NOMO-1 treated with dmso at 0.1 percent for 144 hours (cell line): ENCODE measurements at regions not wholly inside any gene's neighbourhood (a gene's known extent, or its start where the extent isn't known, plus 50 kb on each side); places are given as distances from the start of the nearest gene placed in this dataset.

Experiments used
- DNase-seq: peaks from one replicate; lab custom pipeline; 2025; ENCODE audit not compliant: unreplicated experiment; lab: John Stamatoyannopoulos, UW

DNA sequence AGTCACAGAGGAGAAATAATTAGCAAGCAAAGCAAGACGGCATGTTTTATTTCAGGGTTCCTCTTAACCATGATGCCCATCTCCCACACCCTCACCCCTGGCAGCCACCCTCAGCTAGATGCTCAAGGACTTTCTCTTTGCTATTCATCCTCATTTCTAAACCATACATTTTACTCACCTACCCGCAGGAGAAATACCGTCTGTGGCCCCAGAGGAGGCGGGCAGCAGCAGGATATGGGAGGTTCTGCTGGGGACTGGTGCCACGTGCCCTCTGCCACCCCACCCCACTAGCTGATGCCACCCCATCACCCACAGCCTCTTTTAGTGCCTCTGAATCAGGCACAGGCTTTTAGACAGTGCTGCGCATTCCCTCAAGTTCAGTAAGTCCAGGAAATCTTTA lies 168.7 kb upstream of the ITGB1 start:
- no peak for DNase-seq

DNA sequence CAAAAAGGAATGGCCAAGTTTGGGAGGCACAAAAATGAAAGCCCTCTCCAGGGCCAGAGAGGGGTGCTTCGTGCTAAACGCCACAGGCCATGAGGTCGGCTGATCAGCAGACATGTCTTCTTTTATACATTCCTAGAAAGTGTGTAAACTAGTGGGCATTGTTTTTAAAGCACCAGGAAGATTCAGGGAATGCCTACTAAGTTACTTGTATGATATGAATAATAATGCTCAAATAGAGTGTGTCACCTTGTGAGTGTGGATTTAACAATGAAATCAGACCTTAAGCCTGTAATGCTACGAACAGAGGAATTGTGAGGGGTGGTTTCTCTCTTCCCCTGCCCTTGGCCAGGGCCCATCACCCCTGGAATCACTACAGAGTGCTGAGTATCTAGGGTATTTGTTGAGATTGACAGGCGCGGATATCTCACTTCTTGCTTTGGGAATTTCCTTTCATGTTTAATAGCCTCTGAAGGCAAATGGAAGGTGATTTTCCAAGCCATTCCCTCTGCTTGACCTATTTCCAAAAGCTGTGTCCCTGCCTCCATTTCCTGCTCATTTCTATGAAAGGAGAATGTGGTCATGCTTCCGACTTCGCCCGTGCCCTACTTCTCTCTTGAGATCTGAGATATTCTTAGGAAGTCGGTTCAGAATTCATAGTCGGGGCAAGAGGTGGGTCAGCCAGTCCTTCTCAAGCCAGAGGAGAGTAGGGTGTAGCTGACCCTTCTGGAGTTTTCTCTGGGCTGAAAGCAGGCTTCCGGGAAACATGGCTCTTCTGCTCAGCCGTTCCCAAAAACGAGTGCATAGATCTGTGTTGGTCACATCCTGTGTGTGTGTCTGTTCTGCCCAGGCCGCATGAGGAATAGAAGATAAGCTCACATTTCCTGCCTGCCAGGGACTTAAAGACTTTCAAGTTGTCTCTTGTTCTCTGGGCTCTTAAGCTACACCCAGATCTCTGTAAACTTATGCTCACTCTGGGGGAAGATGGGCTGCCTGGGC lies 167.8 kb upstream of the ITGB1 start:
- DNase-seq = no peak

DNA sequence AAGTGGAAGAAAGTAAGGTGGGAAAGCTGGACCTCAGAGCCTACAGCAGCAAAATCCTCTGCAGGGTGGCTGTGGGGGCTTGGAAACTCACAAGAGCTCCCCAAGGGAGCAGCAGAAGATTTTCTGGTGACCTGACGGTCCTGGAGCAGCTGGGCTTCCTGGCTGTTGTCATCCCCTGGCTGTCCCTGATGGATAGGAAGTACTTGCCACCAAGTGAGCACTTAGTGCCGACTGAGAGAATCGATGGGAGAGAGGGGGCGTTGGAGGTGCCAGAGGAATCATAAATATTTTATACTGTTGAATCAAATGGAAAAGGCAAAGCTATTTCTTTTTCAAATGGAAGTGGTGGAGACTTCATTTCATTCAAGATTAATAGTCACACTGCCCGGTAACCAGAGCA lies 167.1 kb upstream of the ITGB1 start:
- DNase-seq = no peak

DNA sequence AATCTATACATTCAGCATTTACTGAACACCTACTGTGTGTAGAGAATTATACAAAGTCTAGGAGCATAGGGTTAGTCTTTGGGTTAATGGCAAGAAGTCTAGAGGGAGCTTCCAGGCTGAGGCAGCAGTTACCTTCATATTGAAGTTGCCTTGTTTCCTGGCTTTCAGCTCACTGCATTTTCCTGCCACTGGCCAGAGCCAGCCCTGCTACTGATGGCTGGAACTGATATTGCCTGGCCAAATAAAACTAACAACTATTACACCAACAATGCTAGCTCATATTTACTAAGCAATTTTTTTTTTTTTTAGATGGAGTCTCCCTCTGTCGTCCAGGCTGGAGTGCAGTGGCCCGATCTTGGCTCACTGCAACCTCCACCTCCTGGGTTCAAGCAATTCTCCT lies 165.7 kb upstream of the ITGB1 start:
- DNase-seq = no peak

DNA sequence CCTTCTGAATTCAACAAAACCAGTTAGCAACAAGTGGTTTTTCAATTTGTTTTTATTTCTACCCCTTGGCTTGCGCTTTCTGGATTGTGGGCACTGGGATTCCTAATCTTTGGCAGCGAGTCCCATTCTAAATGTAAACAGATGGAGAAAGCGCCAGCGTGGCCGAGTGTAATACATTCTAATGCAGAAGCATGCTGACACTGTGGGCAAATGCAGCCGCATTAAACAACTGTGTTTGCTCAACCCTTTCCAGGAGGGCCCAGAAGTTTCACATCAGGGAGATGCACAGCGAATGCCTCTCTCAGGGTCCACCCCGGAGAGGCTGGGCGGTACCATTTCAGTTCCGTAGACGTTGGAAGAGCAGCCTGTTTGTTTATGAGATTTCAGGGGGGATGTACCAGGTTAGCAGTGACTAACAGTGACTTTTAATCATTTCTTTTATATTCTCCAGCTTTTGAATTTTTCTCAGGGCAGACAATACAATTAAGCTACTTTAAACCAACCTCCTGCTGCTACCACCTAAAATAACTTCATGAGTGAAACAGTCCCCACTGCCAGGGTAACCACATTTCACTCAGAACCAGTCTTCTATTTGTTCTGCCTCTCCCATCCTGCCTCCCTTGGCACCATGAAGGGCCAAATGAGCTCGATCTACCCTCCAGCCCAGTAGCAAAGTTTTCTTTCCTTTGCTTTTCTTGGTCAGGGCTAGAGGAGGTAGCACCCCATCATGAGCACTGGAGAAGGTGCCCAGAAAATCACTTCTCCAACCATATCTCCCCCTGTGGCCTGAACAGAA lies 164.2 kb upstream of the ITGB1 start:
- no peak for DNase-seq

DNA sequence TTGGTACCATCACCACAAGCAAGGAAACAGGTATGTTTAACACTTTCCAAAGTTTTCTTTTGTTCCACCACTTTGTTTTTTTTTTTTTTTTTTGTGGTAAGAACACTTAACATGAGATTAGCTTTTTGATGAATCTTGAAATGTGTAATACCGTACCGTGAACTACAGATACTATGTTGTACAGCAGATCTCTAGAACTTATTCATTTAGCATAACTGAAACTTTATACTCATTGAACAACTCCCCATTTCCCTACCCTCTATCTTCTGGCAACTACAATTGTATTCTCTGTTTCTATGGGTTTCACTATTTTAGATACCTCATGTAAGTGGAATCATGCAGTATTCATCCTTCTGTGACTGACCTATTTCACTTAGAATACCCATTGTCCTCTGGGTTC lies 162.7 kb upstream of the ITGB1 start:
- no peak for DNase-seq

DNA sequence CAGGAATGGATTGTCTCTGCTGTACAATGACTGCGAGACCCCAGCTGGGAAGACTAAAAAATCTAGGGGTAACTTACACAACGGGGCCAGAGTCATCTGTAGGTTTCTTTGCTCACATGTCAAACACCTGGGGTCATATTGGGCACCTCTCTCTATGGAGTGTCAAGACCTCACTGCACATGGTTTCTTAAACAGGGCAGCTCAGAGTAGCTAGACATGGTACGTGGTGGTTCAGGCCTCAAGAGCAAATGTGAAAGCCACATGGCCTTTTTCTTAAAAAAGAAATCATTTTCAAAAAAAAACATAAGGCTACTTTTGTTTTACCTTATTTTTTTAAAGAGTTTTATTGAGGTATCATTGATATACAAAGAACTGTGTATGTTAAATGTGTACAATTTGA lies 162.2 kb upstream of the ITGB1 start:
- DNase-seq = no peak

DNA sequence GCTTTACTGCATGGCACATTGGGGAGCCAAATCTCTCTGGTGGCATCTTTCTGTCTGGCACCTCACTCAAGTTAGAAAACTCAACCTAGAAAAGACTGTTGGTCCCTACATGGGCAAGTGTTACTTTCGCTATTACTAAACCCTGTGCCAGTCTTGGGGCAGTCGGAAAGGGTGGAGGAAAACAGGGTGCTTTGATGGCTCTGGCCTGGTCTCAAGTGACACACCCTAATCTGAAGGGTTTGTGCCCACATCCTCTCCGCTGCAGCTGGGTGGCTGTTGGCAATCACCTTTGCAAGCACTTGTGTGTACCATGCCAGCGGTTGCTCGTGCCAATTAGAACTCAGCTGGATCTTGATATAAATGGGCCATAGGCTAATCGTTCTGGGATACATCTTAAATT lies 159.8 kb upstream of the ITGB1 start:
- DNase-seq = no peak

DNA sequence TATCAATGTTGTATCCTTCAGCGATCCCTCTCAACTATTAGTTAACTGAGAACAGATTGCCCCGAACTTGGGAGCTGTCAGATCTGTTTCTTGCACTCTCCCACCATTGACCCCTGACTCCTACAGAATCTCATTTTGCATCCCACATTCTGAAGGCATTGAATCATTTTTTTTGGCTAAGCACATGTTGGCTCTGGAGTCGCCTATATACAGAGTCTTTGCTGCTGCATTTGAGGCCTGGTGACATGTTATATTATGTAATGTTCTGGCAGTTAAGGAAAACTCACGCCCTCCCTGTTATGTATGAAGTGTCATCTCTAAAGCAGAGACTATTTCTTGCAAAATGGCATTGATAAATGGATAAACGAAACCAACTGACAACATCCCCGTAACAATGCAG lies 159.2 kb upstream of the ITGB1 start:
- DNase-seq = no peak

DNA sequence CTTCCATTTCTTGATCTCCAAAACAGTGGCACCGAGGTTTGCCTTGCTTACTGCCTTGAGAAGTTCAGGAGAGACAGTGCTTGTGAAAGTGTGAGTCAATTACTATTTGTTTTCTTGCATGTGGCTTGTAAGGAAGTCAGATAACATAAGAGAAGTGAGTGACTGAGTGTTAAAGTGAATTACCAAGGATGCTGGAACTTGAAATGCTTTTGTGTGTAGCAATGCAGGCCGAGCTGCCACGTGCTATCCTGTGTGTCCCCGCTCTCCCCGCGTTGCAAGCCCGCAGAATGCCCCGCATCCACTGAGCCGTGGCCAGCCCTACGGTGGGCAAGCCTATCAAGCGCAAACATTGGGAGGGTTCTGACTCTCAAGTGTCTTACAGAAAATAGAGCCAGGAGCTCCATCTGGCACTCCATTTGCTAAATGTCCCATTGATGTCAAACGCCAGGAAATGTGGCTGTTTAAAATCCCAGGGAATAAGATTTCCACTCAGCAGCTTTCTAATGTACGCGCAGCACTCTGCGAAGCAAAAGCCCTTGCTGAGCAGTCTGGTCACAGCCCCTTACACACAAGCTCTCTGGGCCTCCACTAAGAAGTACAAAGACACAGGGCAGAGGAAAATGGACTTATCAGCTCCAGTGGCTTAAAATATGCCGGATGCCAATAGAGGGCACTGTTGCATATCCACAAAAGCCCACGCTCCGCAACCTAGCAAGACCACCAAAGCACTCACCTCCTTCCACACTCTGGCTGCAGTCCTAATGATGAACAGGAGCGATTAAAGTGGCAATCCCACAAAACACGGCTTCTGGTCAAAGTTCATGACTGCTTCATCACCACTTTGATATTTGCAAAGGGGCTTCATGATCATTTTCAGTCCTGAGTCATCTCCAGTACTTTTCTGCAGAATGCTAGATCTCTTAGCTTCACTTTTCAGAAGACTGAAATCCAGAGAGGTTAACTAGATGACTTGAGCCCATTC lies 158.0 kb upstream of the ITGB1 start:
- no peak for DNase-seq

DNA sequence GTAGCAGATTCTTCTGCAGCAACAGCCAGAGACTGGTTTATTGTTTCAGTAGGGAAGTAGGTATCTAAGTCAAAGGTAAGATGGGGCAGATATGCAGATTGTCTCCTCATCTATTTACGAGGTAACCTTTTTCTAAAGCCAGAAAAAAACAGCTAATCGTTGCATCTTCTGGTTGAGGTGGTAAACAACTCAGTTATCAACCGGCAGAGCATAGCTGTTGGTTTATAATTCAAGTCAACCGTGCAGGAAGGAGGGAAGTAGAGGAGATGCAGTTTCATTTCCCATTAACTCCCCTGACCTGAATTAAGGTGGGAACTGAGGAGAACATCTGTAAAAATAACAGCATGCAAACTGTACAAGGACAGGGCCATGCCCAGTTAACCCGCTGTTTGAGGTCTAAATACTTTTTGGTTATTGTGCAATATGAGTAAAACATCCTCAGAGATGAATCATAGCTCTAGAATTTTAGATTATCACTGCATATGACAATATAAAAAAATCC lies 156.5 kb upstream of the ITGB1 start:
- DNase-seq = no peak

DNA sequence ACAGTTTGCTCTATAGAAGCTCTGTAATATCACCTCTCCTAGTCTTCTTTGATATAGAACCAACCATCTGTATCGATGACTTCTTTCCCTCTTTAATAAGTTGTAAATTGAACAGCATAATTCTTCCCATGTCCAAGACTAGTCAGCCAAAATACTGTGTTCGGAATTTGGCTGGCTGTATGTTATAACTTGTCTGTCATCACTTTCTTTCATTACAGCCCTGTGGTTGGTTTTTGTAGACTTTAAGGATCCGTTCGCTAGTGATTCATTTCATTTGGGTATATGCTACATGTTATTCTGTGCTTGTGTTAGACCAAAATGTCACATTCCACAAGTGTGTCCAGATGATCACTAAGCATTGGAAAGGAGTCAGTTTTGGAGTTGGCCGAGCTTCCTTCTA lies 155.4 kb upstream of the ITGB1 start:
- DNase-seq = no peak

DNA sequence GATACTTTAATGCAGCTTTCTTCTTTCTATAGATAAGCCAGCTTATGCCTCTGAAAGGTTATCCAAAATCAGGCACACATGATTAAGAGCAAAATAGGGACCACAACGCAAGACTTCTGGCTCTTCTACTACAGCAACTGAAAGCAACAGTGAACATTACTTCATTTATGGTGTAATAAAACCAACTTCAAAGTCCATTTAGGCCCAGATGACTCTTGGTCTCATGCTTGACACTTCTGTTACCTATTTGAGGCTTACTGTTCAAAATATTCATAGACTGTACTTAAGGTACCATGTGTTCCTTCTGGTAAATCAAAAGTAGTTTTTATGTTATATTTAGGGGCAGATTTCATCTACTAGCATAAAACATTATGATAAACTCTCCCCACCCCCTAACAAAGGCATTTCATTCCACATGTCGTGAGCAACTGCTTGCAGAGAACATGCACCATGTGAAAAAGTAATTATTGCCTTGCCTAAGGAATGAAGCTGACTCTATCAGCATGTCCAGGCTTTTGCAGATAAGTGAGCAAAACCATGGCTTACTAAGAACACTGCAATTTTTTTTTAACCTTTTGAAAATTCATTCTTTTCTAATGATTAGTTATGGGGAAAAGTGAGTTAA lies 154.9 kb upstream of the ITGB1 start:
- DNase-seq = no peak

DNA sequence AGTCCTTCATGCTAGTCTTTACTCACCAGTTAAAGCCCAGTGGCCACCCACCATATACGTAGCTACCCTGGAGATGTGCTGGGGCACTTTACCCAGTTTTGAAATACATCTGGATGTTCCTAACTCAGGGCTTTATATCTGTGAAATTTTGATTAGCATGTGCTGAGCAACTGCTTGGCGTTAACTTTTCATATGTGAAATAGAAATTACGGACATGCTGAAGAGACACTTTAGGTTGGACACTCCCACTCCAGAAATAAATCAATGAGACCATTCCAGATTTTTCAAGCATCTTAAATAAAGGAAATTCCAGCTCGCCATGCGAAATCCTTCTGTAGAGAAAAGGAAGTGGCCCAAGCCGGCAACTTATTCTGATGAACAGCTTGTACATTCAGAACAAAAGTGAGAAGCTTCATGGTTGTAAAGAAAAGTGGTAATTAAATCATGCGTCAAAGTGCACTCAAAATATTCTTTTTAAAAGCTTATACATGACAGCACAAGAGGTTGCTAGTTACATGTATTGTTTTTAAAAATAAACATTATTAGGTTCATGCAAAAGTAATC lies 153.5 kb upstream of the ITGB1 start:
- no peak for DNase-seq

DNA sequence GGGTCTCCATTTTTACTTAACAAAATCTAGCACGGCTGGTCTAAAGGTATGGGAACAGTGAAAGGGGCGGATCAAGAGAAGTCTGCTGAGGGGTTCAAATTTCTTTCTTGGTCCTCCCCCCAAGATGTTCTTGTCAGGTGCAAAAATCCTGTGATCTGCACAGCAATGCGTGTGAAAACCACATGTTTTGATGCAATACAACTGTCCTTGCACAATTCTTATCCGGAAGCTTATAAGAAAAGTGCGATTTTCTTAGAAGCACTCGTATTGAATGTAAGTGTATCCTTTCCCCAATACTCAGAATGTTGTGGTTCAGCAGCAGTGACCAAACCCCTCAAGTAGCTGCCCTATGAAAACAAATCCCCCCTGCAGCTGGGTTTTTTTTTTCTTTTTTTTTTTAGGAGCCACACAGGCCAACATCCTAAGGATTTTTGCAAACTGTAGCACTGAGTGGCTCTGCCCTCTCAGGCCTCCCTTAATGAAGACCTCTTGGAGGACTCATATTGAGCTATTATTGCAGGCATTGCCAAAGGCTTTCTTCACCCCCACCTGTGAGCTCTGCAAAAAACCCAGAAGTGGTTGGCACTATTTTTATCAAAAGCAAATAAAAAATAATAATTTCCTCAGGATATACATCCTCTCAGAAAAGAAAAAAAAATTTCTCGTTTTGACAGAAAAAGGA lies 151.9 kb upstream of the ITGB1 start:
- no peak for DNase-seq

DNA sequence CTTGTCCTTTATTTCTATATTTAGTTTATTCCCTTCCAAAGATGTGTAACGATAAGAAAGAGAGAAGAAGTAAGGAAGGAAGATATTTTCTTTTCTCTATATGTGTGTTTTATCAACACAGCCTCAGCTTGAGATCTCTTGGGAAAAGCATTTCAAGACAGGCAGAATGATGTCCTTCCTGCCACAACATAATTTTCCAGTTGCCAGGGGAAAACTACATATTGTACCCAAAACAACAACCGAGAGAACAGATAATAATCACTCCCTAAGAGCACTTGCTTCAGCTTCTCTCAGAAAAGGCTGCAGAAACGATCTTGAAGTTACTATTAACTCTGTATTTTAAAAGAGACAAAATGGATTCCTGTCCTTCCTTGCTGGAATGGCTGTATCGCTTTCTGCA lies 151.4 kb upstream of the ITGB1 start:
- no peak for DNase-seq

DNA sequence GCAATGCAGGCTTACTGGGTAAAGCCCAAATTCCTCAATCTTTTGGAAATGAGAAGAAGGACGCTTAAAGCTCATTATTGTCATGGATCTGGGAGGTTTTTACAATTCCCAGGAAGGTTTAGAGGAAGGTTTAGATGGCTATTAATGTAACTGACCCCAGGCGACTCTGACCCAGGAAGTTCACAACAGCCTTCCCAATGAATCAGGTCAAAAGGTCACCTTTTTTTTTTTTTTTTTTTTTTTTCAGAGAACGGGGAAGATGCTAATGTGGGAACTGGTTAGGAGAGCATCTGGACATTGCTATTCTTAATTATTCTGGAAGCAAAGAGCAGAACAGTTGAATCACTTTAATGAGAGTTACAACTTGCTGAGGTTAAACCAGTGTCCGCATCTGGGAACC lies 149.9 kb upstream of the ITGB1 start:
- no peak for DNase-seq

DNA sequence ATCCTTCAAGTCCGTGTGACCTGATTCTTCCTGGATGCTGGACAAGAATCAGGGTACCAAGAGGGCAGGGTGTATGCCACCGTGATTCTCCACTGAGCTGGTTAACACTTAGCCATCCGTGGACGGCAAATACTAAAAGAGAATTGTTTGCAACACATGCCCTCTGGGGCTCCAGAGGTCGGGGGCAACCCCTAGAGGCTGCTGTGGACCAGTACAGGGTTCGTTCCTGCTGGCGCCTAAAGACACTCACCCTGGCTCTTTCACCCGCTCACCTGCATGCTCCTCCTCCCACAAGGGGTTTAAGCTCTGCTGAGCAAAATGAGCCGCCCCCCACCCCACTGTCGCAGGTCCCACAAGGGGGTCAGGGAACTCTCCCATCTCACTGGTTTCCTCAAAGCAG lies 148.7 kb upstream of the ITGB1 start:
- DNase-seq = no peak

DNA sequence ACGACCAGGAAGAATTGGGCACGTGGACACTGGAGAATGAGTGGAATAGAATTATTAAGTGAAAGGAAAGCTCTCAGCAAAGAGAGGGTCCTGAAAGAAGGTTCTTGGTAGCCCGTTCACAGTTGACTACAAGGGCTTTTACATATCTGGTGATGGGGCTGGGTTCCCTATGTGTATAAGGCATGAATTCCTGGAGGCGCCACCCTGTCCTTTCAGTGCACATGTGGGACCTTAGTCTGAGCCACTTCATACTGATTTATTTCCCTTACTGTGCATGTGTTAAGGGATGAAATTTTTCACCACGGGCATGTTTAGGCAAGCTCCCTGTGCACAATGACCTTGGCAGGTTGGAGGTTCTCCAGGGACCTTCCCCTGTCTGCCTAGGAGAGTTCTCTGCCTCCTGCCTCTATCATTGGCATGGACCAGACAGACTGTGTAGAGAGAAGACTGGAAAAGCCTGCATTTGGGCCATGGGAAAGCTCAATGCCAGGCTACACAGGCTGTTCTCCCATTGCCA lies 145.9 kb upstream of the ITGB1 start:
- DNase-seq = no peak
